HT1080 (cell line): ENCODE measurements at regions not wholly inside any gene's neighbourhood (a gene's known extent, or its start where the extent isn't known, plus 50 kb on each side); places are given as distances from the start of the nearest gene placed in this dataset.
A peak's percentile ranks its signal among the peaks of the same experiment; 100 is the strongest.

Source experiments
- DNase-seq: peaks from one replicate; pipeline ENCODE4 v3.0.0-alpha.2; 2015; ENCODE audit warnings: low read depth

- DNase-seq = no peak
Measured at GRCh38 chr2:453132-453531, 165.2 kb upstream of the ALKAL2 start.

GRCh38 chr2:451495-451894, 163.6 kb upstream of the ALKAL2 start:
- no peak for DNase-seq

- DNase-seq = peak; percentile 14
Measured at GRCh38 chr2:449246-450067, 161.6 kb upstream of the ALKAL2 start.

- DNase-seq = no peak
Measured at GRCh38 chr2:447902-448665, 160.2 kb upstream of the ALKAL2 start.

GRCh38 chr2:446963-447530, 159.2 kb upstream of the ALKAL2 start:
- DNase-seq = no peak

- DNase-seq = no peak
Measured at GRCh38 chr2:446303-446874, 158.5 kb upstream of the ALKAL2 start.

GRCh38 chr2:445896-446295, 158.0 kb upstream of the ALKAL2 start:
- no peak for DNase-seq

- no peak for DNase-seq
Measured at GRCh38 chr2:444937-445884, 157.3 kb upstream of the ALKAL2 start.

- no peak for DNase-seq
Measured at GRCh38 chr2:443741-444140, 155.8 kb upstream of the ALKAL2 start.

GRCh38 chr2:443216-443615, 155.3 kb upstream of the ALKAL2 start:
- DNase-seq = no peak

GRCh38 chr2:441258-442022, 153.5 kb upstream of the ALKAL2 start:
- DNase-seq = peak; percentile 35

GRCh38 chr2:440403-440740, 152.5 kb upstream of the ALKAL2 start:
- DNase-seq = no peak

GRCh38 chr2:439556-440402, 151.9 kb upstream of the ALKAL2 start:
- no peak for DNase-seq

GRCh38 chr2:439077-439476, 151.2 kb upstream of the ALKAL2 start:
- DNase-seq = no peak

- DNase-seq = peak; percentile 18
Measured at GRCh38 chr2:437756-438393, 150.0 kb upstream of the ALKAL2 start.

- no peak for DNase-seq
Measured at GRCh38 chr2:437180-437579, 149.3 kb upstream of the ALKAL2 start.

- no peak for DNase-seq
Measured at GRCh38 chr2:436205-436604, 148.3 kb upstream of the ALKAL2 start.

- no peak for DNase-seq
Measured at GRCh38 chr2:434625-435024, 146.7 kb upstream of the ALKAL2 start.

GRCh38 chr2:433216-433615, 145.3 kb upstream of the ALKAL2 start:
- DNase-seq = no peak
